ENCODE measurements at regions not wholly inside any gene's neighbourhood (a gene's known extent, or its start where the extent isn't known, plus 50 kb on each side); places are given as distances from the start of the nearest gene placed in this dataset.

DNA sequence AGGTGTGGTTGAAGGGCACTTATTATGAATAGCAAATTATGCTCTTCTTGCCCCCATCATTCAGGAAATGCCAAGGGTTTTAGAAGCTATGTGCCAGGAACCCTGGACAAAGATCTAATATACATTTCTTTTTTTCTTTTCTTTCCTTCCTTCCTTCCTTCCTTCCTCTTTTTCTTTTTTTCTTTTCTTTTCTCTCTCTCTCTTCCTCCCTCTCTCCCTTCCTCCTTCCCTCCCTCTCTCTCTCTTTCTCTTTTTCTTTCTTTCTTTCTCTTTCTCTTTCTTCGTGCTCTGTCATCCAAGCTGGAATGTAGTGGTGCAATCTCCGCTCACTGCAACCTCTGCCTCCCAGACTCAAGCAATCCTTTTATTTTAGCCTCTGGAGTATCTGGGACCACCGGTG is 66.1 kb upstream of the CSRP2 start:
- TF ChIP-seq, protein P1, sequence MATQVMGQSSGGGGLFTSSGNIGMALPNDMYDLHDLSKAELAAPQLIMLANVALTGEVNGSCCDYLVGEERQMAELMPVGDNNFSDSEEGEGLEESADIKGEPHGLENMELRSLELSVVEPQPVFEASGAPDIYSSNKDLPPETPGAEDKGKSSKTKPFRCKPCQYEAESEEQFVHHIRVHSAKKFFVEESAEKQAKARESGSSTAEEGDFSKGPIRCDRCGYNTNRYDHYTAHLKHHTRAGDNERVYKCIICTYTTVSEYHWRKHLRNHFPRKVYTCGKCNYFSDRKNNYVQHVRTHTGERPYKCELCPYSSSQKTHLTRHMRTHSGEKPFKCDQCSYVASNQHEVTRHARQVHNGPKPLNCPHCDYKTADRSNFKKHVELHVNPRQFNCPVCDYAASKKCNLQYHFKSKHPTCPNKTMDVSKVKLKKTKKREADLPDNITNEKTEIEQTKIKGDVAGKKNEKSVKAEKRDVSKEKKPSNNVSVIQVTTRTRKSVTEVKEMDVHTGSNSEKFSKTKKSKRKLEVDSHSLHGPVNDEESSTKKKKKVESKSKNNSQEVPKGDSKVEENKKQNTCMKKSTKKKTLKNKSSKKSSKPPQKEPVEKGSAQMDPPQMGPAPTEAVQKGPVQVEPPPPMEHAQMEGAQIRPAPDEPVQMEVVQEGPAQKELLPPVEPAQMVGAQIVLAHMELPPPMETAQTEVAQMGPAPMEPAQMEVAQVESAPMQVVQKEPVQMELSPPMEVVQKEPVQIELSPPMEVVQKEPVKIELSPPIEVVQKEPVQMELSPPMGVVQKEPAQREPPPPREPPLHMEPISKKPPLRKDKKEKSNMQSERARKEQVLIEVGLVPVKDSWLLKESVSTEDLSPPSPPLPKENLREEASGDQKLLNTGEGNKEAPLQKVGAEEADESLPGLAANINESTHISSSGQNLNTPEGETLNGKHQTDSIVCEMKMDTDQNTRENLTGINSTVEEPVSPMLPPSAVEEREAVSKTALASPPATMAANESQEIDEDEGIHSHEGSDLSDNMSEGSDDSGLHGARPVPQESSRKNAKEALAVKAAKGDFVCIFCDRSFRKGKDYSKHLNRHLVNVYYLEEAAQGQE (tag by site-specific recombination; IDR thresholded peaks at IDR 0.05): no peak
- no peak for TF ChIP-seq ZNF514 (tag by site-specific recombination; IDR thresholded peaks at IDR 0.05)

All from HEK293 (cell line).